ENCODE measurements at regions not wholly inside any gene's neighbourhood (a gene's known extent, or its start where the extent isn't known, plus 50 kb on each side); places are given as distances from the start of the nearest gene placed in this dataset.

DNA sequence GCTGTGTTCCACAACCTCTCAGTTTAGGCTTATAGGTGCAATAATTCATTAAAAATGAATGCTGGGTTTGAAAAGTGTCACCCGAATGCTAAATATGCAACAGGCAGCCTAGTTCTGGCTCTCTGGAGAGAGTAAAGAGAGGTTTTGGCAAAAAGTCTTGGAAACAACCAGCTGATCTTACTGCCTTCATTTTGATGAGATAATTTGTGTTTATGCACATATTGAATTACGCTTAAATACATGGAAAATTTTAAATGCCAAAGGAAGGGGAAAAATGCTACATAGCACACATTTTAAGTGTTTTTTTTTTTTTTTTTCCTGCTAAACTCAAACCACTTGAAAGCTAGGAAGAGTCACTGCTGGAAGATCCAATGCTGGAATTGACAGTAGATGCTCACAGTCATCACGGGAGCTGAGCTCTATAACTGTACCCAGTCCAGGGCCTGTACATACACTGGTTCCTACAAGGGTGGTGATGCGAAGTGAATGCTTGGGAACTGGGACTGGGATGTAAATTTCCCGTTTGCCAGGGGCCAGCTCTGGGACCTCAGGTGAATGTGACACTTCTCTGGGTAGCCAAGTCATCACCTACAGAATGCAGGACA, 151.5 kb downstream of the PFKFB3 start:
- no peak for TF ChIP-seq FOS (IDR thresholded peaks at IDR 0.05; ENCODE audit: borderline replicate concordance, insufficient read depth, low read length)
- TF ChIP-seq, protein P1, sequence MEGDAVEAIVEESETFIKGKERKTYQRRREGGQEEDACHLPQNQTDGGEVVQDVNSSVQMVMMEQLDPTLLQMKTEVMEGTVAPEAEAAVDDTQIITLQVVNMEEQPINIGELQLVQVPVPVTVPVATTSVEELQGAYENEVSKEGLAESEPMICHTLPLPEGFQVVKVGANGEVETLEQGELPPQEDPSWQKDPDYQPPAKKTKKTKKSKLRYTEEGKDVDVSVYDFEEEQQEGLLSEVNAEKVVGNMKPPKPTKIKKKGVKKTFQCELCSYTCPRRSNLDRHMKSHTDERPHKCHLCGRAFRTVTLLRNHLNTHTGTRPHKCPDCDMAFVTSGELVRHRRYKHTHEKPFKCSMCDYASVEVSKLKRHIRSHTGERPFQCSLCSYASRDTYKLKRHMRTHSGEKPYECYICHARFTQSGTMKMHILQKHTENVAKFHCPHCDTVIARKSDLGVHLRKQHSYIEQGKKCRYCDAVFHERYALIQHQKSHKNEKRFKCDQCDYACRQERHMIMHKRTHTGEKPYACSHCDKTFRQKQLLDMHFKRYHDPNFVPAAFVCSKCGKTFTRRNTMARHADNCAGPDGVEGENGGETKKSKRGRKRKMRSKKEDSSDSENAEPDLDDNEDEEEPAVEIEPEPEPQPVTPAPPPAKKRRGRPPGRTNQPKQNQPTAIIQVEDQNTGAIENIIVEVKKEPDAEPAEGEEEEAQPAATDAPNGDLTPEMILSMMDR (IDR thresholded peaks at IDR 0.05; ENCODE audit: extremely low read depth in 1 of 2, insufficient read depth in 1 of 2, low read depth in 1 of 2, low read length in 2 of 2) = no peak
- TF ChIP-seq MYC (IDR thresholded peaks at IDR 0.05; ENCODE audit: low read depth, low read length) = no peak

All from endothelial cell of umbilical vein (primary cell).